ENCODE measurements at regions not wholly inside any gene's neighbourhood (a gene's known extent, or its start where the extent isn't known, plus 50 kb on each side); places are given as distances from the start of the nearest gene placed in this dataset.

- H3K36me3 ChIP-seq (replicated peaks in 1 of 2; ENCODE audit: control insufficient read depth in 1 of 2, insufficient read depth in 2 of 2, low read length in 2 of 2), result no peaks in the 10 kb centered on the region
- FAIRE-seq (no peak), DNase-seq (ENCODE audit: low spot score) (no peak), ATAC-seq (no peak)
- in situ Hi-C loops (cut with HindIII; ENCODE audit: extremely low pct_ligation_motif_present, low pct_unique_long_range_greater_than_20kb) (no loop called here), intact Hi-C loops (cut with micrococcal nuclease; ENCODE audit: unreplicated experiment) (no loop called here)
- peaks cover 34% of the 10 kb centered on the region; the same call in 1 of the 2 replicates for H3K9me3 ChIP-seq (ENCODE audit: low read length)
- H3K27me3 ChIP-seq (ENCODE audit: control insufficient read depth in 1 of 2, insufficient read depth in 2 of 2, low read length in 2 of 2), result no peaks in the 10 kb centered on the region
- ChIA-PET POLR2A (no interaction called here), CTCF (ENCODE audit: low intra/inter-chr PET ratio, low total read pairs) (no interaction called here)
- H3K27ac ChIP-seq (ENCODE audit: extremely low read length, insufficient read depth, low read length), result no peak overlapping the region
- TF ChIP-seq NFAT5 (CRISPR knock-in tag; IDR thresholded peaks at IDR 0.05) (no peak), ZNF484 (CRISPR knock-in tag; IDR thresholded peaks at IDR 0.05; ENCODE audit: borderline replicate concordance, low read depth) (no peak), ASH2L (IDR thresholded peaks at IDR 0.05; ENCODE audit: insufficient read length, low read depth, low read length) (no peak), REL (CRISPR knock-in tag; conservative IDR thresholded peaks at IDR 0.05) (no peak), MYNN (CRISPR knock-in tag; IDR thresholded peaks at IDR 0.05; ENCODE audit: low read depth) (no peak), ZNF333 (CRISPR knock-in tag; IDR thresholded peaks at IDR 0.05; ENCODE audit: borderline replicate concordance) (no peak), ZBTB38 (CRISPR knock-in tag; IDR thresholded peaks at IDR 0.05) (no peak), ZNF24 (IDR thresholded peaks at IDR 0.05) (no peak), SRSF1 (optimal IDR thresholded peaks at IDR 0.05; ENCODE audit: low read depth, low read length) (no peak), MTF1 (CRISPR knock-in tag; IDR thresholded peaks at IDR 0.05) (no peak), ZNF143 (CRISPR knock-in tag; IDR thresholded peaks at IDR 0.05) (no peak)
- TF ChIP-seq, protein P1, sequence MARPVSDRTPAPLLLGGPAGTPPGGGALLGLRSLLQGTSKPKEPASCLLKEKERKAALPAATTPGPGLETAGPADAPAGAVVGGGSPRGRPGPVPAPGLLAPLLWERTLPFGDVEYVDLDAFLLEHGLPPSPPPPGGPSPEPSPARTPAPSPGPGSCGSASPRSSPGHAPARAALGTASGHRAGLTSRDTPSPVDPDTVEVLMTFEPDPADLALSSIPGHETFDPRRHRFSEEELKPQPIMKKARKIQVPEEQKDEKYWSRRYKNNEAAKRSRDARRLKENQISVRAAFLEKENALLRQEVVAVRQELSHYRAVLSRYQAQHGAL (CRISPR knock-in tag; IDR thresholded peaks at IDR 0.05; ENCODE audit: not compliant biosample characterization), result no peak
- BruUV-seq (replicated peaks), result no TSS peak
- no peaks in the 10 kb centered on the region for H3K79me2 ChIP-seq (ENCODE audit: insufficient read depth, low read length)
- no peaks in the 10 kb centered on the region for H4K20me1 ChIP-seq (ENCODE audit: insufficient read depth, low read length)
- H3K4me2 ChIP-seq (ENCODE audit: low read depth, low read length), result no peak overlapping the region
- H2AFZ ChIP-seq (ENCODE audit: low read length), result no peak overlapping the region
- no peak overlapping the region for H3K4me3 ChIP-seq (replicated peaks in 1 of 3; ENCODE audit: insufficient read depth in 1 of 3, low read depth in 2 of 3, low read length in 3 of 3)
- H3K4me1 ChIP-seq (ENCODE audit: insufficient read depth, low read length), result no peaks in the 10 kb centered on the region
- no peak overlapping the region for H3K9ac ChIP-seq (ENCODE audit: insufficient read depth, low read depth, low read length)
Measured at GRCh38 chr4:43337707-43338106, 445.2 kb downstream of the GRXCR1 start.

All from HepG2 (cell line).